RPMI7951 (cell line): ENCODE measurements at regions not wholly inside any gene's neighbourhood (a gene's known extent, or its start where the extent isn't known, plus 50 kb on each side); places are given as distances from the start of the nearest gene placed in this dataset.
"Not testable (repeated sequence)": the region's sequence is repeated elsewhere in the genome, so short reads cannot be mapped to it uniquely, and the experiment has no call there.

ENCODE experiments used
- DNase-seq: peaks from one replicate; pipeline ENCODE4 v3.0.0-alpha.2; 2012; ENCODE audit warnings: low read depth

GRCh38 chr10:46802010-46802409 lies 109.2 kb upstream of the PTPN20 start:
- not testable (repeated sequence) for DNase-seq

- not testable (repeated sequence) for DNase-seq
These were observed 108.1 kb upstream of the PTPN20 start for GRCh38 chr10:46803082-46803481.

GRCh38 chr10:46810222-46810621 lies 101.0 kb upstream of the PTPN20 start:
- DNase-seq = not testable (repeated sequence)

GRCh38 chr10:46816126-46816525 lies 95.1 kb upstream of the PTPN20 start:
- not testable (repeated sequence) for DNase-seq

GRCh38 chr10:46840393-46841050 lies 70.7 kb upstream of the PTPN20 start:
- not testable (repeated sequence) for DNase-seq

GRCh38 chr10:46841051-46841593 lies 70.1 kb upstream of the PTPN20 start:
- not testable (repeated sequence) for DNase-seq

- DNase-seq = not testable (repeated sequence)
These were observed 66.0 kb upstream of the PTPN20 start for GRCh38 chr10:46845194-46845593.

- DNase-seq = not testable (repeated sequence)
These were observed 65.6 kb upstream of the PTPN20 start for GRCh38 chr10:46845640-46846039.

- DNase-seq = not testable (repeated sequence)
These were observed 50.5 kb upstream of the PTPN20 start for GRCh38 chr10:46860753-46861152.
